ENCODE measurements at regions not wholly inside any gene's neighbourhood (a gene's known extent, or its start where the extent isn't known, plus 50 kb on each side); places are given as distances from the start of the nearest gene placed in this dataset.

- Mint-ChIP-seq H3K27ac (no peak overlapping the region), H3K27me3 (ENCODE audit: low read depth in 3 of 3) (peaks cover 0 to 1% (median 0%) of the 10 kb centered on the region in 3 donors), H3K4me1 (no peaks in the 10 kb centered on the region), H3K9me3 (peaks cover 0 to 5% (median 1%) of the 10 kb centered on the region in 6 donors), H3K36me3 (no peaks in the 10 kb centered on the region), H3K4me3 (no peak overlapping the region)
- DNase-seq, result no peak
Measured at GRCh38 chr6:156004796-156005195, 549.2 kb upstream of the NOX3 start.

GRCh38 chr6:155996151-155996550, 540.5 kb upstream of the NOX3 start:
- peaks cover 2 to 4% (median 3%) of the 10 kb centered on the region in 3 donors for H3K27me3 Mint-ChIP-seq (ENCODE audit: low read depth in 3 of 3)
- no peak overlapping the region for H3K27ac Mint-ChIP-seq
- DNase-seq, result no peak
- H3K36me3 Mint-ChIP-seq, result no peaks in the 10 kb centered on the region
- peaks cover 0 to 9% (median 0%) of the 10 kb centered on the region in 6 donors for H3K9me3 Mint-ChIP-seq
- no peak overlapping the region for H3K4me3 Mint-ChIP-seq
- H3K4me1 Mint-ChIP-seq, result no peaks in the 10 kb centered on the region

- Mint-ChIP-seq H3K36me3 (no peaks in the 10 kb centered on the region), H3K27ac (no peak overlapping the region), H3K4me3 (no peak overlapping the region), H3K9me3 (peaks cover 0 to 7% (median 0%) of the 10 kb centered on the region in 6 donors), H3K27me3 (ENCODE audit: low read depth in 3 of 3) (peaks cover 2 to 4% (median 2%) of the 10 kb centered on the region in 3 donors), H3K4me1 (no peaks in the 10 kb centered on the region)
- DNase-seq, result no peak
Measured at GRCh38 chr6:155995281-155995680, 539.6 kb upstream of the NOX3 start.

- no peak overlapping the region for H3K27ac Mint-ChIP-seq
- no peak overlapping the region for H3K4me3 Mint-ChIP-seq
- peaks cover 0 to 10% (median 0%) of the 10 kb centered on the region in 6 donors for H3K9me3 Mint-ChIP-seq
- H3K4me1 Mint-ChIP-seq, result no peaks in the 10 kb centered on the region
- DNase-seq, result no peak
- peaks cover 2 to 4% (median 2%) of the 10 kb centered on the region in 3 donors for H3K27me3 Mint-ChIP-seq (ENCODE audit: low read depth in 3 of 3)
- H3K36me3 Mint-ChIP-seq, result no peaks in the 10 kb centered on the region
Measured at GRCh38 chr6:155994086-155994485, 538.4 kb upstream of the NOX3 start.

- Mint-ChIP-seq H3K27ac (no peak overlapping the region), H3K4me3 (no peak overlapping the region), H3K9me3 (peaks cover 0 to 10% (median 0%) of the 10 kb centered on the region in 6 donors), H3K4me1 (no peaks in the 10 kb centered on the region), H3K36me3 (no peaks in the 10 kb centered on the region), H3K27me3 (ENCODE audit: low read depth in 3 of 3) (peaks cover 2 to 4% (median 2%) of the 10 kb centered on the region in 3 donors)
- DNase-seq, result no peak
Measured at GRCh38 chr6:155993240-155993639, 537.6 kb upstream of the NOX3 start.

GRCh38 chr6:155985660-155986138, 530.1 kb upstream of the NOX3 start:
- H3K9me3 Mint-ChIP-seq, result peaks cover 0 to 3% (median 0%) of the 10 kb centered on the region in 6 donors
- no peaks in the 10 kb centered on the region for H3K36me3 Mint-ChIP-seq

DNA sequence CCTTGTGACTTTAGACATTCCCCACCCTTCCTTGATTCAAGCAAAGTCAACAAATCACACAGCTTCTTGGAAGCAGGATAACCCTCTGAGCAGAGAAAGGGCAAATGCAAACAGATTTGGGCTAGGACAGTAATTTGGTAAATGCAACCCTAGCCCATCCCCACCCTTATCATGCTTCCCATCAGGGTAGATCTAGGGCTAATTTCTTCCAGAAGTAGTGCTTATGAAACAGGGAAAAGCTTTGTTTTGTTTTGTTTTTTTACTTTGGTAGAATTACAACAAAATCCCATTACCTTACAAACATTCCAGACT, 525.1 kb upstream of the NOX3 start:
- no peak for DNase-seq
- no peaks in the 10 kb centered on the region for H3K9me3 Mint-ChIP-seq
- no peaks in the 10 kb centered on the region for H3K36me3 Mint-ChIP-seq
- H3K27ac Mint-ChIP-seq, result no peak overlapping the region
- no peaks in the 10 kb centered on the region for H3K4me1 Mint-ChIP-seq
- no peaks in the 10 kb centered on the region for H3K27me3 Mint-ChIP-seq (ENCODE audit: low read depth in 3 of 3)
- no peak overlapping the region for H3K4me3 Mint-ChIP-seq

More at GRCh38 chr6:155985660-155986138, 530.1 kb upstream of the NOX3 start:
- Mint-ChIP-seq H3K4me3 (no peak overlapping the region), H3K27ac (no peak overlapping the region), H3K27me3 (ENCODE audit: low read depth in 3 of 3) (no peaks in the 10 kb centered on the region), H3K4me1 (no peaks in the 10 kb centered on the region)
- no peak for DNase-seq

GRCh38 chr6:155980014-155980767, 524.6 kb upstream of the NOX3 start:
- H3K9me3 Mint-ChIP-seq, result no peaks in the 10 kb centered on the region
- no peak for DNase-seq
- H3K27ac Mint-ChIP-seq, result no peak overlapping the region
- no peaks in the 10 kb centered on the region for H3K36me3 Mint-ChIP-seq
- no peak overlapping the region for H3K4me3 Mint-ChIP-seq
- no peaks in the 10 kb centered on the region for H3K27me3 Mint-ChIP-seq (ENCODE audit: low read depth in 3 of 3)
- H3K4me1 Mint-ChIP-seq, result no peaks in the 10 kb centered on the region

- H3K36me3 Mint-ChIP-seq, result no peaks in the 10 kb centered on the region
- no peak overlapping the region for H3K27ac Mint-ChIP-seq
- no peak overlapping the region for H3K4me3 Mint-ChIP-seq
- H3K4me1 Mint-ChIP-seq, result peaks cover 8 to 15% of the 10 kb centered on the region in 2 donors
- H3K9me3 Mint-ChIP-seq, result no peaks in the 10 kb centered on the region
- no peak for DNase-seq
- H3K27me3 Mint-ChIP-seq (ENCODE audit: low read depth in 3 of 3), result peaks cover 0 to 3% (median 0%) of the 10 kb centered on the region in 3 donors
Measured at GRCh38 chr6:155975506-155975905, 519.9 kb upstream of the NOX3 start.

DNA sequence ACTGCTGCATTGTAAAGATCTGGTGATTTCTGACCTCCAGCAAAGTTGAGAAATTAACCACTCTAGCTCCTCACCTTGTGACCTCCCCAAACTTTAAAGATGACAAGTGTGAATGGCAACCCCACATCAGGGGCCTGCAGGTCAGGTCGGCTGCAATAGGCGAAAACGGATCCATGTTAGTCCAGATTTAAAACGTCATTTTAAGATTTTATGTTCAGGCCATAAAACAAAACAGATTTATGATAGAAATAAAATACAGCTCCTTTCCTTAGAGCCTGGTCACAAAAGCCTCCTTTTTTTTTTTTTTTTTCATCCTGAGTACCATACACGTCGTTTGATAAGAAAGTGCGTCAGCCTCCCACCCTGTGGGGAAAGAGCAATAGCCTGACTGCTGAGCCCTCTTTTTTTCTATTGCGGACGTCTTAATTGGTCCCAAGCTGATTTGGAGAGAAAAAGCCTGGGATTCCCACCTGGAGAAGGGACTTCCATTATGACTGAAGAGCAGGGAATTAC, 519.2 kb upstream of the NOX3 start:
- Mint-ChIP-seq H3K36me3 (no peaks in the 10 kb centered on the region), H3K27me3 (ENCODE audit: low read depth in 3 of 3) (peaks cover 0 to 3% (median 0%) of the 10 kb centered on the region in 3 donors), H3K27ac (peak overlapping the region in 1 of 6 donors; percentile 26), H3K4me3 (peak overlapping the region in 1 of 5 donors; percentile 53), H3K4me1 (peaks cover 8 to 15% of the 10 kb centered on the region in 2 donors), H3K9me3 (no peaks in the 10 kb centered on the region)
- no peak for DNase-seq

GRCh38 chr6:155974359-155974758, 518.7 kb upstream of the NOX3 start:
- Mint-ChIP-seq H3K36me3 (no peaks in the 10 kb centered on the region), H3K9me3 (no peaks in the 10 kb centered on the region), H3K4me1 (peaks cover 8 to 15% of the 10 kb centered on the region in 2 donors), H3K27me3 (ENCODE audit: low read depth in 3 of 3) (peaks cover 0 to 3% (median 0%) of the 10 kb centered on the region in 3 donors), H3K27ac (no peak overlapping the region), H3K4me3 (peak overlapping the region in 1 of 5 donors; percentile 53)
- no peak for DNase-seq

GRCh38 chr6:155970876-155971708, 515.5 kb upstream of the NOX3 start:
- no peak for DNase-seq
- H3K27ac Mint-ChIP-seq, result no peak overlapping the region

GRCh38 chr6:155970472-155970871, 514.8 kb upstream of the NOX3 start:
- Mint-ChIP-seq H3K4me3 (no peak overlapping the region), H3K4me1 (peaks cover 8 to 15% of the 10 kb centered on the region in 2 donors), H3K27ac (no peak overlapping the region), H3K36me3 (no peaks in the 10 kb centered on the region), H3K27me3 (ENCODE audit: low read depth in 3 of 3) (peaks cover 0 to 3% (median 0%) of the 10 kb centered on the region in 3 donors), H3K9me3 (no peaks in the 10 kb centered on the region)
- no peak for DNase-seq

More at GRCh38 chr6:155970876-155971708, 515.5 kb upstream of the NOX3 start:
- peaks cover 8 to 15% of the 10 kb centered on the region in 2 donors for H3K4me1 Mint-ChIP-seq
- H3K36me3 Mint-ChIP-seq, result no peaks in the 10 kb centered on the region
- peaks cover 0 to 3% (median 0%) of the 10 kb centered on the region in 3 donors for H3K27me3 Mint-ChIP-seq (ENCODE audit: low read depth in 3 of 3)
- H3K9me3 Mint-ChIP-seq, result no peaks in the 10 kb centered on the region
- H3K4me3 Mint-ChIP-seq, result no peak overlapping the region

DNA sequence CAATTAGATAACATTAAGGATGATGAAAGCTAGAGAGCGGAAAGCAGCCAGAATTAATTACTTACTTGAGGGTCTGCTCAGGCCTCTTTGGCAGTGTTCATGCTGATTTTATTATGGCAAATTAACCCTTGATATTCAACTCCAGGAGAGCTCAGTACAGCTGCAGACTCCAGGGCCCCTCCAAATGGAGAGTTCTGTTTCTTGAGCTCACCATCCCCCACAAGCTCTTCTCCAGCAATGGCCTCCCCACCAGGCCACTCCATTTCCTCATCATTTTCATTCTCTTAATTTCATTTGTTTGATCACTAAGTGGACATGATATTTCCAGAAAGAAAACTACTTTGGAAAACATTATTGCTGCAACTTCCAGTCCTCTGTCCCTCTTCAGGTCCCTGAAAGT, 513.3 kb upstream of the NOX3 start:
- Mint-ChIP-seq H3K4me3 (no peak overlapping the region), H3K27ac (no peak overlapping the region), H3K9me3 (no peaks in the 10 kb centered on the region), H3K36me3 (no peaks in the 10 kb centered on the region), H3K27me3 (ENCODE audit: low read depth in 3 of 3) (peaks cover 0 to 3% (median 0%) of the 10 kb centered on the region in 3 donors), H3K4me1 (peaks cover 8 to 14% of the 10 kb centered on the region in 2 donors)
- DNase-seq, result no peak
